Urinary bladder (tissue), 4 donors: ENCODE measurements at regions not wholly inside any gene's neighbourhood (a gene's known extent, or its start where the extent isn't known, plus 50 kb on each side); places are given as distances from the start of the nearest gene placed in this dataset. TPM values are rescaled to one million over a fixed set of nuclear protein-coding genes. Genes with fewer than 3 reads are reported as not detected.
"Not testable (repeated sequence)": the region's sequence is repeated elsewhere in the genome, so short reads cannot be mapped to it uniquely, and the experiment has no call there.

Experiments
- DNase-seq: peaks from one replicate; pipeline ENCODE4 v3.0.0-alpha.2; 2015; ENCODE audit errors: extremely low spot score
- H3K27ac ChIP-seq: one replicate; pipeline ENCODE4 v1.5.1; 2013; ENCODE audit warnings: low read depth, mild to moderate bottlenecking, moderate library complexity
- H3K36me3 ChIP-seq: one replicate; pipeline ENCODE4 v1.6.1; 2013; ENCODE audit warnings: mild to moderate bottlenecking, moderate library complexity; ENCODE audit not compliant: insufficient read depth
- H3K4me1 ChIP-seq: one replicate; pipeline ENCODE4 v1.6.1; 2013; ENCODE audit warnings: mild to moderate bottlenecking, moderate library complexity; ENCODE audit not compliant: insufficient read depth
- H3K4me3 ChIP-seq: one replicate; pipeline ENCODE4 v1.5.1; 2013; ENCODE audit warnings: low read depth, low read length
- WGBS: extraction: QIAGEN DNeasy Blood & Tissue Kit; methylation state at CpG from one replicate; pipeline ENCODE4 v1.1.7; 2013; 5-methylcytosine and 5-hydroxymethylcytosine counted together
- small RNA-seq: library from RNA; depleted of rRNA; stranded (forward); fragments of <200 nt; gene quantifications from one replicate; pipeline ENCODE3, GENCODE V24; 2014
- donor health status: healthy with polysubstance abuse.
- donor health status: healthy.

- Histone ChIP-seq H3K36me3 (no peaks in the 10 kb centered on the region), H3K4me1 (no peaks in the 10 kb centered on the region), H3K4me3 (no peak overlapping the region), H3K27ac (no peak overlapping the region)
- no peak for DNase-seq
- 59% methylated on average over 2 of the region's 2 CpGs for WGBS
Measured at GRCh38 chr13:87570669-87571068, 100.5 kb upstream of the SLITRK5 start.

- no peaks in the 10 kb centered on the region for H3K4me1 ChIP-seq
- DNase-seq = no peak
- H3K27ac ChIP-seq = no peak overlapping the region
- H3K4me3 ChIP-seq = no peak overlapping the region
- no peaks in the 10 kb centered on the region for H3K36me3 ChIP-seq
Measured at GRCh38 chr13:87582399-87582798, 88.8 kb upstream of the SLITRK5 start.

- WGBS = 95% methylated on average over 1 of the region's 1 CpG
- DNase-seq = no peak
- Histone ChIP-seq H3K36me3 (no peaks in the 10 kb centered on the region), H3K4me3 (no peak overlapping the region), H3K4me1 (no peaks in the 10 kb centered on the region), H3K27ac (no peak overlapping the region)
Measured at GRCh38 chr13:87590518-87590917, 80.7 kb upstream of the SLITRK5 start.

GRCh38 chr13:87604437-87604836, 66.7 kb upstream of the SLITRK5 start:
- H3K4me1 ChIP-seq, DNase-seq: not testable (repeated sequence)
- WGBS = 72% methylated on average over 2 of the region's 2 CpGs

GRCh38 chr13:87607266-87607665, 63.9 kb upstream of the SLITRK5 start:
- WGBS = 59% methylated on average over 2 of the region's 2 CpGs
- H3K4me1 ChIP-seq = no peaks in the 10 kb centered on the region
- DNase-seq = no peak
- H3K27ac ChIP-seq = no peak overlapping the region
- no peak overlapping the region for H3K4me3 ChIP-seq
- H3K36me3 ChIP-seq = no peaks in the 10 kb centered on the region

More at GRCh38 chr13:87604437-87604836, 66.7 kb upstream of the SLITRK5 start:
- H3K4me3 ChIP-seq, H3K36me3 ChIP-seq, H3K27ac ChIP-seq: not testable (repeated sequence)

GRCh38 chr13:87614276-87614675, 56.9 kb upstream of the SLITRK5 start:
- 91% methylated on average over 2 of the region's 2 CpGs for WGBS
- DNase-seq = no peak
- H3K4me3 ChIP-seq = no peak overlapping the region
- no peaks in the 10 kb centered on the region for H3K4me1 ChIP-seq
- no peak overlapping the region for H3K27ac ChIP-seq
- no peaks in the 10 kb centered on the region for H3K36me3 ChIP-seq

Small RNAs in the stretch of these regions (small RNA-seq; reads per million reads assigned to genes)
- not detected for gene UBBP5
